HG03196 (cell line): ENCODE measurements at regions not wholly inside any gene's neighbourhood (a gene's known extent, or its start where the extent isn't known, plus 50 kb on each side); places are given as distances from the start of the nearest gene placed in this dataset.
"Not testable (repeated sequence)": the region's sequence is repeated elsewhere in the genome, so short reads cannot be mapped to it uniquely, and the experiment has no call there.

Experiments used
- ATAC-seq: cut with Tn5 transposase; IDR thresholded peaks from one replicate; pipeline ENCODE4 v1.9.1; 2021; ENCODE audit not compliant: unreplicated experiment

- no peak for ATAC-seq
Measured at GRCh38 chr10:3954615-3955014, 169.6 kb upstream of the KLF6 start.

- not testable (repeated sequence) for ATAC-seq
Measured at GRCh38 chr10:3954007-3954406, 169.0 kb upstream of the KLF6 start.

GRCh38 chr10:3951993-3952392, 167.0 kb upstream of the KLF6 start:
- ATAC-seq = no peak

GRCh38 chr10:3950676-3951275, 165.8 kb upstream of the KLF6 start:
- no peak for ATAC-seq

GRCh38 chr10:3949711-3950110, 164.7 kb upstream of the KLF6 start:
- no peak for ATAC-seq

- no peak for ATAC-seq
Measured at GRCh38 chr10:3948843-3949242, 163.8 kb upstream of the KLF6 start.

GRCh38 chr10:3946234-3947229, 161.5 kb upstream of the KLF6 start:
- ATAC-seq = no peak

- no peak for ATAC-seq
Measured at GRCh38 chr10:3945026-3945425, 160.0 kb upstream of the KLF6 start.

- no peak for ATAC-seq
Measured at GRCh38 chr10:3944591-3944990, 159.6 kb upstream of the KLF6 start.

GRCh38 chr10:3943695-3944257, 158.8 kb upstream of the KLF6 start:
- ATAC-seq = no peak

- ATAC-seq = no peak
Measured at GRCh38 chr10:3942937-3943489, 158.0 kb upstream of the KLF6 start.

GRCh38 chr10:3941676-3942075, 156.7 kb upstream of the KLF6 start:
- ATAC-seq = no peak

- no peak for ATAC-seq
Measured at GRCh38 chr10:3936422-3937040, 151.5 kb upstream of the KLF6 start.

- ATAC-seq = no peak
Measured at GRCh38 chr10:3935933-3936359, 150.9 kb upstream of the KLF6 start.

- peak; percentile 92 for ATAC-seq
Measured at GRCh38 chr10:3935141-3935540, 150.1 kb upstream of the KLF6 start.

- ATAC-seq = no peak
Measured at GRCh38 chr10:3933733-3934132, 148.7 kb upstream of the KLF6 start.

- ATAC-seq = no peak
Measured at GRCh38 chr10:3932597-3933375, 147.8 kb upstream of the KLF6 start.

GRCh38 chr10:3931901-3932300, 146.9 kb upstream of the KLF6 start:
- no peak for ATAC-seq

- no peak for ATAC-seq
Measured at GRCh38 chr10:3931224-3931623, 146.2 kb upstream of the KLF6 start.

GRCh38 chr10:3928569-3928968, 143.6 kb upstream of the KLF6 start:
- no peak for ATAC-seq
